ENCODE measurements at regions not wholly inside any gene's neighbourhood (a gene's known extent, or its start where the extent isn't known, plus 50 kb on each side); places are given as distances from the start of the nearest gene placed in this dataset.

GRCh38 chr6:4256969-4257368 is 121.6 kb upstream of the ECI2 start:
- TF ChIP-seq CTCF (IDR thresholded peaks at IDR 0.05) (no peak), POLR2A (IDR thresholded peaks at IDR 0.05) (no peak), POLR2AphosphoS5 (IDR thresholded peaks at IDR 0.05) (no peak)

Measured in sigmoid colon (tissue), 4 donors.